GM03348 (cell line): ENCODE measurements at regions not wholly inside any gene's neighbourhood (a gene's known extent, or its start where the extent isn't known, plus 50 kb on each side); places are given as distances from the start of the nearest gene placed in this dataset.

Source experiments
- DNase-seq: peaks from one replicate; pipeline ENCODE4 v3.0.0; 2012; ENCODE audit warnings: low spot score

DNA sequence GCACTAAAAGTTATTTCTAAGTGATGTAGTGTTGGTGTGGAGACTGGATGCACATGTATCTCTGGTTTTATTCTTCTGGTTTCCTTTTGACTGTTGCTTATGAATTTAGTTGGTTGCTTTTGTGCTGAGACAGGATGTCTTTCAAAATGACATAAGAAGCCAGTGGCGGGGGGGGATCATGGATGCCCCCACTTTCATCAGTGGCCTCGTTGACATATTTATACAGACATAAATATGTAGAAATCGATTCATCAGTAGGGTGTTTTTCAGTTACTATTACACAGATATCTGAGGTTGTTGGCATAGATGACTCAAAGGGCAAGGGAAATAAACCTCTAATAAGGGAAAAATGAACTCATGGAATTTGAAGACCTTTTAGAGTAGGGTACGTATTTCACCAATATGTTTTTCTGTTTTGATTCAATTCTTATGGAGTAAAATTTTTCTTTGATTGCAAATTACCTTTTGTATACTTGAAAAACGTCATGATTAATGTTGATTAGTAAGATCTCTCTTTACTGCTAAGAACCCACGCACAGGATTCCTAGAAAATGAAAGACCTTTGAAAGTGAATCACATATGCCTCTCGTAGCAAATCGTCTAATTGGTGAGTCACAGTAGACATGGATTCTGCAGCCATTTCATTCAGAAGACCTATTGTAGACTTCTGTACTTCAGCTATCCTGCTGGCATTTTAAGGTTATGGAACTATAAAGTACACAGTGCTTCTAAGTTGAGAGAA is 97.4 kb upstream of the RBMS3 start:
- peak; percentile 47 for DNase-seq

DNA sequence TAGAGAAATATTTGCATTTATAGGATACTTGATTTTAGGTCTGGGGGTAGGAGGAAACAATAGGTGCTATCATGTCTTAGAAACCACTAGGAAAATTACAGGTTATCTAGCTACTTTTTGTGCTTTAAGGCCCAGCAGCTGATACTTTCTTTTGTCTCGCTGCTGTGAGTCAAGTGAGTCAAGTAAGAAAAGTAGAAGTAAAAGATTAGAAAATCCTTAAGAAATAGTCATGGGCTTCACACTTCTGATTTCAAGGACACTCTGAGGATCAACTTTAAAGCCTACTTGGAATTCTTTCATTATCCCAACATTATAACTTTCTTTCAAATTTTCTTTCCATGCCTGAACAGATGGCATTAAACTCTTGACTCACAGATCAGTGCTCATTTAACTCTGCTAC is 95.2 kb upstream of the RBMS3 start:
- DNase-seq, result peak; percentile 9

DNA sequence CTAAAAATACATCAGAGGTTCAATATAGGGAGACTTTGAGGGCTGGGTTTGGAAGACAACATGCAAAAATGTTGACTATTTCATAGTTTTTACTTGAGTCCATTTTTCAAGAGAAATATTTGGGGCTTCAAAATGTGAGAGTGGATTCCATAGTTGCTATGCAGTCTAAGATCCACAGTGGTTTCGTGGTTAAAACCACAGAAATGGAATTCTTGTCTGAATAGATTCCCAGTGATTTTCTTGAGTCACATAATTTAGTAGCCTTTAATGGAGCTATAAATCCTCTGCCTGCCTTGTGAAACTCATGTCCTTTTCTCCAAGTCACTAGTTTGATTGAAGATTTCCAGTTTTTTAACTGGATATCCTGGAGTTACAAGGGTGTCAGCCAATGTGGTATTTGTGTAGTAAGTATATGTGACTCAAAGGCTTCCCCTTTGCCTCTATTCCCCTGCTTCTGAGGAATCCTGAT is 94.7 kb upstream of the RBMS3 start:
- peak; percentile 58 for DNase-seq

DNA sequence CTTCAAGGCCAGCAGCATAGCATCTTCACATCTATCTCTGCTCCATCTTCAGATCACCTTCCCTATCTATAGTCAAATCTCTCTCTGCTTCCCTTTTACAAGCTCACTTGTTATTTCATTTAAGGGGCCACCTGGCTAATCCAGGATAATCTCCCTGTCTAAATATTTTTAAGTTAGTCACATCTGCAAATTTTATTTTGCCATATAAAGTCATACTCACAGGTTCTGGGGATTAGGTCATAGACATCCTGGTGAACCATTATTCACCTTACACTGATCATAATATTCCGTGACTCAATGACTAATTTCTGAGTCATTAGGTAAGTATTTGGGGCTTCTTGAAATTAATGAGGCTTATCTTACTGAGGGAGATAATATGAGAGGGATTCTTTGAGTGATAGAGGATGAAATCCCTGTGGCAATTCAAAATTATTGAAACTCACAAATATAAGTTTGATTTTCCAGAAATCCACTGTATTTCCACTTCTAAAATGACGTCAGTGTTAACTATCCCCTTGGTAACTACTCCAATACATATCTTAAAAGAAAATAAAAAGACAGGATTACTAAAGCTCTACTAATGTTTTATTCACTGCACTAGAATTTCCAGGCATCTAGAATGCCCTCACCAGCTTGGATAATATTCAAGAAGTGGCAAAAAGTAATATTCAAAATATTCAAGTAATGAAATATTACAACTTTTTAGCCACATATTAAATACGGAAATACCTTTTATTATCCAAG is 93.7 kb upstream of the RBMS3 start:
- DNase-seq, result peak; percentile 27

DNA sequence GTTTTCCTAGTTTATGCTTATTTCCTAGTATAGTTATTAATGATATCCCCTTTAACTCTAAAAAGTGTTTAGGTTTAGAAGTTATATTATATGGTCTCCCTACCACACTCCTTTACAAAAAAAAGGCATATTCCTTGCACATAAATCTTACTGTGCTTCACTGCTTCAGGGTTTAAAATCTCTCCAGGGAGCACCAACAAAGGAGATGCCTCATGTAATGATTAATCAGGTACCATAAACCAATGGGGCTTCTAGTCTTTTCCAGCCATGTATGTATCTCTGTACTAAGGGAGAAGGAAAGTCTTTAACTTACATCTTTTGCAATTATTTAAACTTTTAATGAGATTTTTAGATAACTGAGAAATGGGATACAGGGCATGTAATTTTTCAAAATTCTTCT is 91.5 kb upstream of the RBMS3 start:
- DNase-seq, result no peak

DNA sequence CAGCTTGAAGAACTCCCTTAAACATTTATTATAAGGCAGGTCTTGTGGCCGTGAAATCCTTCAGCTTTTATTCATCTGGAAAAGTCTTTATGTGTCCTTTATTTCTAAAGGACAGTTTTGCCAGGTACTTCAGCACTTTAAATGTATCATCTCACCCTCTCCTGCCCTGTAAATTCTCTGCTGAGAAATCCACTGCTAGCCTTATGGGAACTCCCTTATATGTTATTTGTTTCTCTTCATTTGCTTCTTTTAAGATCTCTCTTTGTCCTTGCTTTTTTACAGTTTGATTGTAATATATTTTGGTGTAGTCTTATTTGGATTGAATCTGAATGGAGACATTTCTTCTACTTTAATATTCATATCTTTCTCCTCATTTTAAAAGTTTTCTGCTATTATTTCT is 86.7 kb upstream of the RBMS3 start:
- DNase-seq, result no peak

DNA sequence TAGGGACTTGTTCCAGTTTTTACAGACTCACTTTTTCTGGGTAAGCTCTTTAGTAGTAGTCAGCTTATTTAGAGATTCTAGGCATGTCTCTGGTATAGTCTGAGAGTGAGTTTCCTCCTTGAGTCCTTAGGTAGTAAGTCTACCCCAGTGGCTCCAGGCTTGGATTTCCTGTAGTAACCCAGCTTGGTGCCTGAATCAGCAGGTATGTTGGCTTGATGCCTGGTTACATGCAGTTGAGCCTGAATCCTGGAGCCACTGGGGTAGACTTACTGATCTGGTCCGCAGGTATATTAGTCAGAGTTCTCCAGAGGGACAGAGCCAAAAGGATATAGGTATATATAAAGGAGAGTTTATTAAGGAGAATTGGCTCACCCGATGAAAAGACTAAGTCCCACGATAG is 85.8 kb upstream of the RBMS3 start:
- DNase-seq, result no peak

DNA sequence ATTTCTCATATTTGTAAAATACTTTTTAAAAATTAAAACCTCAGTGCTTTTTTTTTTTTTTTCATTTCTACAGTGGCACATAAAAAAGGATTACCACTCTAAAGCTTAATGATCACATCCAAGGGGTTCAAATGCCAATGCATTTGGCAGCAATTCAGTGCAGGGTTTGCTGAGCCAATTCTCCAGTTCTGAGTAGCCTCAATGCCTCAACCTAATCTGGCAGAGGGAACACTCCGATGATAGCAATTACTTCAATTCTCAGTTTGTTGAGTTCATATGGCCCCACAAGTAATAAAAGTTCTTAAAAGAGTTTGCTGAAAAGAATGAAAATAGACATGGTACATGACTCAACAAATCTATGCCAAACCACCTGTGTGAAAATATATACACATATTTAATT is 79.3 kb upstream of the RBMS3 start:
- DNase-seq, result no peak

DNA sequence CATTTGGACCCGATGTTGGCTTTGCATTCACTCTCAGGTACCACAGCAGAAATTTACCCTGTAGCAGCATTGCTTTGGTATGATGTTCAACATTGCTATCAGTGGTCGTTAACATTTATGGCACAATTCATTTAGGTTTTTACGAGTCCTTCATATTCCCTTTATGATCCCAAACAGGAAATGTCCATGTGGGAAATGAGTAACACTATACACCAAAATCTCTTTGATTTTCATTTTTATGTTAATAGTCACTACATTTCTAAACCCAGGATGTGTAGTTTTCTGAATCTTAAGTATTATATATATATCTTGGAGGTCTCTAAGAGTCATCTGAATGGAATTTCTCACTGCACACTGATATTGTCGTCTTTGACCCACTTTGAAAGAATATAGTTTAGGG is 78.5 kb upstream of the RBMS3 start:
- no peak for DNase-seq

DNA sequence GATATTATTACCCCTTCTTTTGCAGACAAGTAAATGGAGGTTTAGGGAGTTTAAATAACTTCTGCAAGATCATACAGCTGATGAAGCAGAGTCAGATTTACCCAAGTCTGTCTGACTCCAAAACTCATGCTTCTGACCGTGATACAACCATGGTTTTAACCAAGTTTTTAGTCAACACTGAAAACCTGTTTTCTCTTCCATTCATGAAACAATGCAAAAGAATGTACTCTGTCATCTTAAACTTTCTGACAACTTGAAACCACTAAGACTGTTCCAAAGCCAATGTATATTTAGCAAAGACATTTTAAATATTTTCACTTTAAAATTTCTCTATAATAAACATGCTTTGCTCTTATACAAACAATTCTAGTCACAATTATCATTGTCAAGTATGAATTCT is 77.0 kb upstream of the RBMS3 start:
- DNase-seq, result no peak

DNA sequence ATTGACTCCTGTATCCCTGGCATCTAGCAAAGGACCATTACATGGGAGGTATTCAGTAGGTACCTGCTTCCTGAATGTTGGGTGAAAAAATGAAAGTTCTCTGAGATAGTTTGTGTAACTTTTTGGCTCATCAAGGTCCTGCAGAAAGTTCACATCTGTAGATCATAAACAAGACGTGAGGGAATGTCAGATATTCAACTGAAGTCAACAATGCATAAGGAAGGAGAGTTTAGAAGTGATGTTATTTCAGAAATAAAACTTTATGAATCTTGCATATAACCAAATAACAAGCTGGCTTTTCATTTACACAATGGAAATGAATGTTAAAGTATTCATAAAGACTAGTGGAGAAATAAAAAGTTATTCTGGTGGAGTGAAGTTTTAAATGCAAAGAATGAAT is 73.4 kb upstream of the RBMS3 start:
- DNase-seq, result no peak

DNA sequence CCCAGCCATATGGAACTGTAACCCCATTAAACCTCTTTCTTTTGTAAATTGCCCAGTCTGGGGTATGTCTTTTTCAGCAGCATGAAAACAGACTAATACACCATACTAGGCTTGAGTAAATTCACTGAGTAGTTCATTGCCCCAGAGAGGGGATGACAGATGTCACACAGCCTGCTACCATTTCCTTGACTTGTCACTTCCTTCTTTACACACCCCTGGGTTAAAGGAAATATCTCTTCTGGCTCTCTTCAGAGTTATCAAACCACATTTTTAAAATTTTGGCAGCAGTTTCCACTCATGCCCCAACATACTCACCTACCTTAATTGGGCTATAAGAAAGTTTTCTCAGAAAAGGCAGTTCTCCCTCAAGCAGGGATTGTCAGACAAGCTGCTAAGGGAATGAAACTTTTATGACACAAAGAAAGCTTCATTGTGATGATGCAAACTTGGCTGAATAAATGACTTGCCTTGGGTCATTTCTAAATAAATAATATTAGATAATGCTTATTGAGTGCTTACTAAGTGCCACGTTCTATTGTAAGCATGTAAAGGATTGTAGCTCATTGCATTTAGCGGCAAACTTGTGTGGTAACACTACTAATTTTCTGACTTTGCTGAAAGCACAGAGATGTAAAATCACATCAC is 68.0 kb upstream of the RBMS3 start:
- DNase-seq, result no peak

DNA sequence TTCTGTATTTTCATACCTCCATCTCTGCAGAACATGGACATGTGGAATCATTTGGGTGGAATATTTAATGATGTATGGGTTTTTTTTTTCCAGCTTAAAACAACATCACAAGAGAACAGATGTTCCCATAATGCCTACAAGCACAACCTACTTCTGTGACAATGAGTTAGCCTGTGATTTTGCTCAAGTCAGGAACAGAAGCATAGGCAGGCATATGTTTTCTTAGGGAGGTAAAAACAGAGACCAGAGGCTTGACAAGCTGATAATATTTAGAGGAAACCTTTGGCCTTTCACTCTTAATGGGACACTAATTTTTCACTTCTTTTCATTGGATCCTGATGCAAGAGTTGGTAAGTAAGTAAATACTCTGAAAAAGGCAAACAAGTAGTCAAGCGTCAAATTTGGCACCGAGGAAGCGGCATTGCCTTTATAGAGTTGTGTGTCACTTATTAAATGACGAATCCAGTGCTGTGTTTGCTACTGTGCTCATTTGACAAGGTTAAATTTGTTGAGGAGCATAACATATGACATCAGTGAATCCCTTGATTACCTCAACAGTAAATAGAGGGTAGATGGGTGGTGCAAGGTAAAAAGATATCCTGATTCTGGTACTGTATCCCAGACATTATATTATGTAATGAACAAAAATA is 66.7 kb upstream of the RBMS3 start:
- DNase-seq, result no peak

DNA sequence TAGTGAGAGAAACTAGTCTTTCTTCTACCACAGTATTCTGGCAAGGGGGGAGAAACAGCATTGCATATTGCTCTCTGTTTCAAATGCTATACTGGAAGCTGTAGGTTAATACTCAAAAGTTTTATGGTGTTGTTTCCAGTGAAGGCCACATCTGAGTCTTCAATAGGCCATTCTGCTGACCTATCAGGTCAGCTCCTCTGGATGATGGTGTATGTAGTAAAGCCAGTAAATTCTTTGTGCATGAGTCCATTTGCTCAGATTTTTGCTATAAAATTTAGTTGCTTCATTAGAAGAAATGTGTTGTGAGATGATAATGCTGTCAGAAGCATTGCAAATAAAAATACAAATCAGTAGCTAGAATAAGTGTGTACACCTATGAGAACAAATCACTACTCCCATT is 64.9 kb upstream of the RBMS3 start:
- DNase-seq, result peak; percentile 26

DNA sequence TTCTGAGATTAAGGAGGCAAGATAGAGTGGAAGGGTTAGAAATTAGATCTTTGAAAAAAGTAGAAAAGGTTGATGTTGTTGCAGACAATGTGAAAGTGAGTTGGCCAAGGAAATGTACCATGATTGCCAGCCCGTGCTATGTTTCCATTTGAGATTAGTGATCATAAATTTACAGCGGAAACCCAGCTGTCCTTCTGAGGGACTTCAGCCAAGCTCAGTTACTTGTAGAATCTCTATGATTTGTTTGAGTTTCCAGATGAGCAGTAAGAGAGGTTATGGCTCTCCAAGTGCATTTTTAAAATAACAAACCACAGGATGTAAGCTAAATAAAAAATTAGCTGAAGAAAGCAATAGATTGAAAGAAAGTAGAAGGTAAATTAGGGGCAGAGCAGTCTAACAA is 54.2 kb upstream of the RBMS3 start:
- DNase-seq, result peak; percentile 21

DNA sequence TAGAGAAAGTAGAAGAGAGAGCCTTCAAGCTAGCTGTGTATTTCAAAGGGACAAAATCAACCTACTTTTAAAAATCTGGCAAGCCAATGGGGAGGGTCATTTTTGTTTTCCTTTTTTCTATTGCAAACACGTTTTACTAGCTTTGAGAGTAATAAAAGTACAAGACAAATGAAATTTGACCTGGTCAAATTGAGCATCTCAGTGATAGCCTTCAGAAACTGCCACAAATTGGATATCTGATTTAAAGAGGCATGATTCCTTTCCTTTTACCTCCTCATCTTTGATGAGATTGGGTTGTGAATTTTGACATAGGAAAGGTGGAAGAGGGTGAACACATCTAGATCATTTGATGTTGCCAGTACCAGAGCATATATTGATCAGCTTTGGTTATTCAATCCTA is 53.6 kb upstream of the RBMS3 start:
- no peak for DNase-seq
